A549 (cell line): ENCODE measurements at regions not wholly inside any gene's neighbourhood (a gene's known extent, or its start where the extent isn't known, plus 50 kb on each side); places are given as distances from the start of the nearest gene placed in this dataset.

Experiments used
- ATAC-seq, 2 experiments: fragments of 200-7000 bp in 1 of 2; fragments of >200 bp in 1 of 2; cut with Nextera tagmentation in 1 of 2; cut with Tn5 transposase in 1 of 2; 3 replicates each; pipeline versions ENCODE4 v1.8.0 to v1.9.1; 2018 to 2020; ENCODE audit warnings: mild to moderate bottlenecking in 1 of 2, moderate library complexity in 1 of 2
- CTCF ChIA-PET: fragments of 300-600 bp; sonication (Branson Sonifier 250); formaldehyde crosslinking; extraction: SDS; loops from one replicate; lab custom pipeline; 2021; ENCODE audit warnings: antibody characterized with exemption, inconsistent platforms; lab: Yijun Ruan, JAX
- POLR2A ChIA-PET: fragments of 350-600 bp; formaldehyde crosslinking; extraction: SDS; loops from one replicate; lab custom pipeline; 2021; ENCODE audit warnings: antibody characterized with exemption, inconsistent platforms; lab: Yijun Ruan, JAX
- DNase-seq, 2 experiments: peaks; one replicate each; pipeline versions ENCODE4 v3.0.0 to v3.0.0-alpha.2; 2011 to 2016; ENCODE audit warnings: low read depth in 1 of 2, low spot score in 1 of 2
- FAIRE-seq: peaks from 2 replicates; lab custom pipeline; 2011; peaks lifted over from hg19 to GRCh38; lab: Jason Lieb, UNC
- H3K27ac ChIP-seq, 2 experiments: fragments of >200 bp; sonication (Bioruptor Twin); formaldehyde crosslinking; 3 replicates each; pipeline ENCODE4 v1.5.1; 2016 to 2017
- H3K4me1 ChIP-seq: fragments of >200 bp; sonication (Bioruptor Twin); formaldehyde crosslinking; 3 replicates; pipeline ENCODE4 v1.6.1; 2016
- H3K4me2 ChIP-seq: fragments of >200 bp; sonication (Bioruptor Twin); formaldehyde crosslinking; 3 replicates; pipeline ENCODE4 v1.6.1; 2016
- H3K4me3 ChIP-seq: fragments of >200 bp; sonication (Bioruptor Twin); formaldehyde crosslinking; 3 replicates; pipeline ENCODE4 v1.5.1; 2016
- H3K9me3 ChIP-seq: fragments of >200 bp; sonication (Bioruptor Twin); formaldehyde crosslinking; 3 replicates; pipeline ENCODE4 v1.6.1; 2016
- CEBPB ChIP-seq, 2 experiments: fragments of >200 bp in 1 of 2; sonication (Bioruptor Twin) in 1 of 2; formaldehyde crosslinking in 1 of 2; IDR thresholded peaks; 2 replicates each; pipeline ENCODE4 v1.6.1; 2012 to 2016
- EHMT2 ChIP-seq: fragments of 200-600 bp; sonication (generic); IDR thresholded peaks from 2 replicates; pipeline ENCODE4 v1.6.1; 2016; ENCODE audit warnings: antibody characterized with exemption, low read depth, mild to moderate bottlenecking, moderate library complexity
- FOSB ChIP-seq: fragments of 250-450 bp; sonication (Bioruptor Pico); IDR thresholded peaks from 2 replicates; pipeline ENCODE4 v1.5.0; 2020; ENCODE audit warnings: mild to moderate bottlenecking, moderate library complexity
- JUN ChIP-seq, 2 experiments: fragments of >200 bp; sonication (Bioruptor Twin); formaldehyde crosslinking; IDR thresholded peaks; 2 replicates in 1 of 2; 3 replicates in 1 of 2; pipeline ENCODE4 v1.6.1; 2016 to 2017
- JUNB ChIP-seq: fragments of >200 bp; sonication (Bioruptor Twin); formaldehyde crosslinking; IDR thresholded peaks from 2 replicates; pipeline ENCODE4 v1.6.1; 2016
- KDM5A ChIP-seq: fragments of 200-600 bp; sonication (generic); IDR thresholded peaks from 2 replicates; pipeline ENCODE4 v1.6.1; 2016; ENCODE audit warnings: antibody characterized with exemption, mild to moderate bottlenecking
- NFE2L2 ChIP-seq: fragments of 150-350 bp; conservative IDR thresholded peaks from 2 replicates; pipeline ENCODE4 v1.6.1; 2014; ENCODE audit warnings: low read length
- PHF8 ChIP-seq: fragments of 200-600 bp; sonication (generic); IDR thresholded peaks from 2 replicates; pipeline ENCODE4 v1.6.1; 2016; ENCODE audit warnings: low read depth, mild to moderate bottlenecking, antibody characterized with exemption, moderate library complexity, borderline replicate concordance
- RAD21 ChIP-seq, 2 experiments: fragments of >200 bp in 1 of 2; sonication (Bioruptor Twin) in 1 of 2; formaldehyde crosslinking in 1 of 2; IDR thresholded peaks in 1 of 2; conservative IDR thresholded peaks in 1 of 2; 2 replicates in 1 of 2; 3 replicates in 1 of 2; pipeline ENCODE4 v1.6.1; 2012 to 2018; ENCODE audit warnings: inconsistent platforms in 1 of 2
- RCOR1 ChIP-seq: fragments of 150-350 bp; IDR thresholded peaks from 2 replicates; pipeline ENCODE4 v1.6.1; 2014; ENCODE audit warnings: antibody characterized with exemption, low read length, low read depth
- REST ChIP-seq: fragments of 200-600 bp; sonication (generic); IDR thresholded peaks from 2 replicates; pipeline ENCODE4 v1.6.1; 2016; ENCODE audit warnings: antibody characterized with exemption, mild to moderate bottlenecking, moderate library complexity
- RFX5 ChIP-seq: fragments of 450-650 bp; IDR thresholded peaks from 2 replicates; pipeline ENCODE4 v1.7.1; 2014; ENCODE audit warnings: antibody characterized with exemption, mild to moderate bottlenecking, moderate library complexity
- SREBF2 ChIP-seq: fragments of 450-650 bp; IDR thresholded peaks from 2 replicates; pipeline ENCODE4 v1.6.1; 2014; ENCODE audit warnings: mild to moderate bottlenecking, moderate library complexity
- ZNF302 ChIP-seq: fragments of 250-450 bp; sonication (Bioruptor Pico); IDR thresholded peaks from 2 replicates; pipeline ENCODE4 v1.9.0; 2021; ENCODE audit warnings: inconsistent platforms, mild to moderate bottlenecking, moderate library complexity
- WGBS: methylation state at CpG from one replicate; pipeline ENCODE4 v1.1.6; 2017; ENCODE audit errors: missing lambda C conversion rate; 5-methylcytosine and 5-hydroxymethylcytosine counted together
- TF ChIP-seq, protein P1 (sequence below): IDR thresholded peaks from 2 replicates; pipeline ENCODE4 v1.6.1; 2012; ENCODE audit warnings: low read depth, borderline replicate concordance
- TF ChIP-seq, protein P2 (sequence below): IDR thresholded peaks from 2 replicates; pipeline ENCODE4 v1.6.1; 2012
- TF ChIP-seq, protein P3 (sequence below): fragments of 250-450 bp; sonication (Bioruptor Pico); IDR thresholded peaks from 2 replicates; pipeline ENCODE4 v1.5.0; 2020; ENCODE audit warnings: low read depth, mild to moderate bottlenecking, moderate library complexity
- TF ChIP-seq, protein P4 (sequence below): fragments of >200 bp; sonication (Bioruptor Twin); formaldehyde crosslinking; IDR thresholded peaks from 3 replicates; pipeline ENCODE4 v1.5.1; 2016
- TF ChIP-seq, protein P5 (sequence below): IDR thresholded peaks from 2 replicates; pipeline ENCODE4 v1.6.1; 2012
- TF ChIP-seq, protein P6 (sequence below): fragments of 250-450 bp; sonication (Bioruptor Pico); IDR thresholded peaks from 2 replicates; pipeline ENCODE4 v1.5.0; 2021; ENCODE audit warnings: mild to moderate bottlenecking, moderate library complexity, borderline replicate concordance

GRCh38 chr7:68411742-68412141 lies 1186.5 kb upstream of the AUTS2 start:
- 59% methylated on average over 6 of the region's 6 CpGs for WGBS
- DNase-seq: no peak
- TF ChIP-seq, protein P1, sequence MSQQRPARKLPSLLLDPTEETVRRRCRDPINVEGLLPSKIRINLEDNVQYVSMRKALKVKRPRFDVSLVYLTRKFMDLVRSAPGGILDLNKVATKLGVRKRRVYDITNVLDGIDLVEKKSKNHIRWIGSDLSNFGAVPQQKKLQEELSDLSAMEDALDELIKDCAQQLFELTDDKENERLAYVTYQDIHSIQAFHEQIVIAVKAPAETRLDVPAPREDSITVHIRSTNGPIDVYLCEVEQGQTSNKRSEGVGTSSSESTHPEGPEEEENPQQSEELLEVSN: no peak
- TF ChIP-seq RAD21 (conservative IDR thresholded peaks at IDR 0.05 in 1 of 2, IDR thresholded peaks at IDR 0.05 in 1 of 2) (no peak), RCOR1 (no peak), RFX5 (no peak), EHMT2 (no peak), FOSB (CRISPR knock-in tag) (no peak), CEBPB (IDR thresholded peaks at IDR 0.05) (no peak), NFE2L2 (no peak), PHF8 (no peak), JUN (IDR thresholded peaks at IDR 0.05) (no peak), REST (no peak), KDM5A (no peak), SREBF2 (no peak), JUNB (no peak), ZNF302 (no peak)
- TF ChIP-seq, protein P2, sequence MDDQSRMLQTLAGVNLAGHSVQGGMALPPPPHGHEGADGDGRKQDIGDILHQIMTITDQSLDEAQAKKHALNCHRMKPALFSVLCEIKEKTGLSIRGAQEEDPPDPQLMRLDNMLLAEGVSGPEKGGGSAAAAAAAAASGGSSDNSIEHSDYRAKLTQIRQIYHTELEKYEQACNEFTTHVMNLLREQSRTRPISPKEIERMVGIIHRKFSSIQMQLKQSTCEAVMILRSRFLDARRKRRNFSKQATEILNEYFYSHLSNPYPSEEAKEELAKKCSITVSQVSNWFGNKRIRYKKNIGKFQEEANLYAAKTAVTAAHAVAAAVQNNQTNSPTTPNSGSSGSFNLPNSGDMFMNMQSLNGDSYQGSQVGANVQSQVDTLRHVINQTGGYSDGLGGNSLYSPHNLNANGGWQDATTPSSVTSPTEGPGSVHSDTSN: no peak
- TF ChIP-seq, protein P3, sequence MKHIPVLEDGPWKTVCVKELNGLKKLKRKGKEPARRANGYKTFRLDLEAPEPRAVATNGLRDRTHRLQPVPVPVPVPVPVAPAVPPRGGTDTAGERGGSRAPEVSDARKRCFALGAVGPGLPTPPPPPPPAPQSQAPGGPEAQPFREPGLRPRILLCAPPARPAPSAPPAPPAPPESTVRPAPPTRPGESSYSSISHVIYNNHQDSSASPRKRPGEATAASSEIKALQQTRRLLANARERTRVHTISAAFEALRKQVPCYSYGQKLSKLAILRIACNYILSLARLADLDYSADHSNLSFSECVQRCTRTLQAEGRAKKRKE (CRISPR knock-in tag): no peak
- TF ChIP-seq, protein P4, sequence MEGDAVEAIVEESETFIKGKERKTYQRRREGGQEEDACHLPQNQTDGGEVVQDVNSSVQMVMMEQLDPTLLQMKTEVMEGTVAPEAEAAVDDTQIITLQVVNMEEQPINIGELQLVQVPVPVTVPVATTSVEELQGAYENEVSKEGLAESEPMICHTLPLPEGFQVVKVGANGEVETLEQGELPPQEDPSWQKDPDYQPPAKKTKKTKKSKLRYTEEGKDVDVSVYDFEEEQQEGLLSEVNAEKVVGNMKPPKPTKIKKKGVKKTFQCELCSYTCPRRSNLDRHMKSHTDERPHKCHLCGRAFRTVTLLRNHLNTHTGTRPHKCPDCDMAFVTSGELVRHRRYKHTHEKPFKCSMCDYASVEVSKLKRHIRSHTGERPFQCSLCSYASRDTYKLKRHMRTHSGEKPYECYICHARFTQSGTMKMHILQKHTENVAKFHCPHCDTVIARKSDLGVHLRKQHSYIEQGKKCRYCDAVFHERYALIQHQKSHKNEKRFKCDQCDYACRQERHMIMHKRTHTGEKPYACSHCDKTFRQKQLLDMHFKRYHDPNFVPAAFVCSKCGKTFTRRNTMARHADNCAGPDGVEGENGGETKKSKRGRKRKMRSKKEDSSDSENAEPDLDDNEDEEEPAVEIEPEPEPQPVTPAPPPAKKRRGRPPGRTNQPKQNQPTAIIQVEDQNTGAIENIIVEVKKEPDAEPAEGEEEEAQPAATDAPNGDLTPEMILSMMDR: no peak
- TF ChIP-seq, protein P5, sequence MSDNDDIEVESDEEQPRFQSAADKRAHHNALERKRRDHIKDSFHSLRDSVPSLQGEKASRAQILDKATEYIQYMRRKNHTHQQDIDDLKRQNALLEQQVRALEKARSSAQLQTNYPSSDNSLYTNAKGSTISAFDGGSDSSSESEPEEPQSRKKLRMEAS: no peak
- TF ChIP-seq, protein P6, sequence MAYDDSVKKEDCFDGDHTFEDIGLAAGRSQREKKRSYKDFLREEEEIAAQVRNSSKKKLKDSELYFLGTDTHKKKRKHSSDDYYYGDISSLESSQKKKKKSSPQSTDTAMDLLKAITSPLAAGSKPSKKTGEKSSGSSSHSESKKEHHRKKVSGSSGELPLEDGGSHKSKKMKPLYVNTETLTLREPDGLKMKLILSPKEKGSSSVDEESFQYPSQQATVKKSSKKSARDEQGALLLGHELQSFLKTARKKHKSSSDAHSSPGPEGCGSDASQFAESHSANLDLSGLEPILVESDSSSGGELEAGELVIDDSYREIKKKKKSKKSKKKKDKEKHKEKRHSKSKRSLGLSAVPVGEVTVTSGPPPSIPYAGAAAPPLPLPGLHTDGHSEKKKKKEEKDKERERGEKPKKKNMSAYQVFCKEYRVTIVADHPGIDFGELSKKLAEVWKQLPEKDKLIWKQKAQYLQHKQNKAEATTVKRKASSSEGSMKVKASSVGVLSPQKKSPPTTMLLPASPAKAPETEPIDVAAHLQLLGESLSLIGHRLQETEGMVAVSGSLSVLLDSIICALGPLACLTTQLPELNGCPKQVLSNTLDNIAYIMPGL (CRISPR knock-in tag): no peak
- Histone ChIP-seq H3K27ac (no peak overlapping the region), H3K9me3 (no peaks in the 10 kb centered on the region), H3K4me2 (no peak overlapping the region), H3K4me3 (no peak overlapping the region), H3K4me1 (no peaks in the 10 kb centered on the region)
- no peak for ATAC-seq
- ChIA-PET CTCF (interaction anchor here (1.5 kb wide), 1 partner anchor 11 kb away, joined by 4 read pairs; no protein-coding TSS in a partner anchor), POLR2A (no interaction called here)
- no peak for FAIRE-seq
